K562 (cell line): ENCODE measurements at regions not wholly inside any gene's neighbourhood (a gene's known extent, or its start where the extent isn't known, plus 50 kb on each side); places are given as distances from the start of the nearest gene placed in this dataset.

Experiments used
- ATAC-seq: fragments of 200-7000 bp; cut with Tn5 transposase; 3 replicates; pipeline ENCODE4 v1.9.1; 2020; ENCODE audit warnings: moderate library complexity
- BruUV-seq: library from RNA; stranded (reverse); fragments of 400-500 nt; replicated peaks from 2 replicates; lab custom pipeline; 2021; lab: Mats Ljungman, UMichigan
- CTCF ChIA-PET: fragments of 300-600 bp; formaldehyde crosslinking; extraction: SDS; loops from one replicate; lab custom pipeline; 2021; ENCODE audit warnings: low intra/inter-chr PET ratio; lab: Yijun Ruan, JAX
- POLR2A ChIA-PET: fragments of 300-600, 350-650 bp; sonication (Branson Sonifier 250); formaldehyde crosslinking; extraction: SDS; loops from one replicate; lab custom pipeline; 2021; ENCODE audit warnings: antibody characterized with exemption, inconsistent platforms; lab: Yijun Ruan, JAX
- DNase-seq, 4 experiments: peaks; one replicate each; pipeline versions ENCODE4 v3.0.0 to v3.0.0-alpha.2; 2011 to 2018; ENCODE audit warnings: low spot score in 3 of 4, mixed read lengths in 3 of 4; ENCODE audit errors: extremely low read depth in 1 of 4
- FAIRE-seq: peaks from 2 replicates; lab custom pipeline; 2011; peaks lifted over from hg19 to GRCh38; lab: Jason Lieb, UNC
- H2AFZ ChIP-seq: 2 replicates; pipeline ENCODE4 v1.6.0; 2011; ENCODE audit warnings: low read depth, low read length, control low read depth, inconsistent platforms
- H3K27ac ChIP-seq: fragments of 200-600 bp; 3 replicates; pipeline ENCODE4 v1.8.0; 2011; ENCODE audit warnings: low read depth, mild to moderate bottlenecking, control low read depth, inconsistent platforms, low read length, moderate library complexity, mixed read lengths; ENCODE audit errors: extremely low read depth
- H3K27me3 ChIP-seq, 2 experiments: fragments of 300-600 bp in 1 of 2; 2 replicates in 1 of 2; 3 replicates in 1 of 2; pipeline versions ENCODE4 v1.6.0 to v1.8.0; 2011; ENCODE audit warnings: inconsistent platforms in 2 of 2, low read length in 2 of 2, mild to moderate bottlenecking in 1 of 2, mixed read lengths in 1 of 2, moderate library complexity in 1 of 2; ENCODE audit not compliant: control insufficient read depth in 2 of 2, insufficient read depth in 2 of 2
- H3K36me3 ChIP-seq: fragments of 300-600 bp; 3 replicates; pipeline ENCODE4 v1.8.0; 2011; ENCODE audit warnings: mild to moderate bottlenecking, low read length, inconsistent platforms; ENCODE audit not compliant: control insufficient read depth, insufficient read depth
- H3K4me1 ChIP-seq, 2 experiments: fragments of 200-600 bp in 1 of 2; replicated peaks in 1 of 2; 2 replicates in 1 of 2; 3 replicates in 1 of 2; pipeline versions ENCODE4 v1.5.1 to v1.8.0; 2011; ENCODE audit warnings: inconsistent platforms in 2 of 2, low read length in 2 of 2, mild to moderate bottlenecking in 1 of 2, mixed read lengths in 1 of 2, moderate library complexity in 1 of 2; ENCODE audit not compliant: control insufficient read depth in 2 of 2, insufficient read depth in 2 of 2
- H3K4me2 ChIP-seq: 2 replicates; pipeline ENCODE4 v1.6.1; 2011; ENCODE audit warnings: low read length, control low read depth, inconsistent platforms, mixed read lengths; ENCODE audit not compliant: insufficient read depth
- H3K4me3 ChIP-seq: fragments of 200-600 bp; sonication (generic), shearing (Covaris generic); 2 replicates; pipeline ENCODE4 v1.5.1; 2016; ENCODE audit warnings: control low read depth, inconsistent platforms
- H3K79me2 ChIP-seq: fragments of 200-600 bp; 3 replicates; pipeline ENCODE4 v1.8.0; 2011; ENCODE audit warnings: low read length, inconsistent platforms; ENCODE audit not compliant: control insufficient read depth, insufficient read depth
- H3K9ac ChIP-seq, 2 experiments: 2 replicates each; pipeline versions ENCODE4 v1.6.0 to v1.6.1; 2011; ENCODE audit warnings: low read depth in 2 of 2, low read length in 2 of 2, control low read depth in 1 of 2, inconsistent platforms in 1 of 2, mild to moderate bottlenecking in 1 of 2, mixed read lengths in 1 of 2; ENCODE audit not compliant: insufficient read depth in 1 of 2
- H3K9me1 ChIP-seq: one replicate; pipeline ENCODE4 v1.6.0; 2011; ENCODE audit warnings: inconsistent platforms, mild to moderate bottlenecking, low read length, moderate library complexity; ENCODE audit not compliant: control insufficient read depth, insufficient read depth
- H3K9me3 ChIP-seq: replicated peaks from 2 replicates; pipeline ENCODE4 v1.5.1; 2011; ENCODE audit warnings: low read depth, low read length, inconsistent platforms; ENCODE audit not compliant: control insufficient read depth, insufficient read depth
- H4K20me1 ChIP-seq: replicated peaks from 2 replicates; pipeline ENCODE4 v1.6.1; 2011; ENCODE audit warnings: low read length, inconsistent platforms, mixed read lengths; ENCODE audit not compliant: control insufficient read depth, insufficient read depth
- GABPB2 ChIP-seq: fragments of 250-450 bp; sonication (Bioruptor Pico); conservative IDR thresholded peaks from 2 replicates; pipeline ENCODE4 v1.5.1; 2021; ENCODE audit warnings: mild to moderate bottlenecking
- GTF2E2 ChIP-seq: fragments of 200-800 bp; sonication (Bioruptor generic); IDR thresholded peaks from 2 replicates; pipeline ENCODE4 v1.6.1; 2016; ENCODE audit warnings: missing genetic modification characterization, missing compliant biosample characterization
- GTF2F1 ChIP-seq: IDR thresholded peaks from 2 replicates; pipeline ENCODE4 v1.6.1; 2011; ENCODE audit warnings: low read depth, low read length, improper control_type of control experiment
- LARP7 ChIP-seq: fragments of 450-650 bp; IDR thresholded peaks from 2 replicates; pipeline ENCODE4 v1.6.1; 2016
- MEIS2 ChIP-seq: fragments of 450-650 bp; IDR thresholded peaks from 2 replicates; pipeline ENCODE4 v1.6.1; 2014; ENCODE audit warnings: mild to moderate bottlenecking; ENCODE audit not compliant: partially characterized antibody
- NELFE ChIP-seq: IDR thresholded peaks from 2 replicates; pipeline ENCODE4 v1.6.1; 2011; ENCODE audit warnings: mild to moderate bottlenecking; ENCODE audit not compliant: insufficient read depth, insufficient read length
- NFIC ChIP-seq: fragments of 450-650 bp; IDR thresholded peaks from 2 replicates; pipeline ENCODE4 v1.6.1; 2017; ENCODE audit warnings: mild to moderate bottlenecking, inconsistent platforms
- TBL1XR1 ChIP-seq, 2 experiments: IDR thresholded peaks; 2 replicates each; pipeline ENCODE4 v1.6.1; 2012; ENCODE audit warnings: improper control_type of control experiment in 2 of 2, low read length in 2 of 2, mild to moderate bottlenecking in 1 of 2
- USF1 ChIP-seq: sonication (generic); formaldehyde crosslinking; IDR thresholded peaks from 2 replicates; pipeline ENCODE4 v1.9.0; 2022; ENCODE audit warnings: mild to moderate bottlenecking, missing genetic modification reagents
- YBX1 ChIP-seq: fragments of 450-650 bp; IDR thresholded peaks from 2 replicates; pipeline ENCODE4 v1.7.1; 2016; ENCODE audit warnings: mild to moderate bottlenecking
- ZBTB2 ChIP-seq: fragments of 450-650 bp; IDR thresholded peaks from 2 replicates; pipeline ENCODE4 v1.6.1; 2016; ENCODE audit warnings: antibody characterized with exemption
- ZNF124 ChIP-seq: sonication (generic); formaldehyde crosslinking; IDR thresholded peaks from 2 replicates; pipeline ENCODE4 v1.8.1; 2022; ENCODE audit warnings: missing genetic modification reagents
- ZNF212 ChIP-seq: fragments of 450-650 bp; formaldehyde crosslinking; IDR thresholded peaks from 2 replicates; pipeline ENCODE4 v1.4.0; 2020; ENCODE audit warnings: mild to moderate bottlenecking
- ZNF444 ChIP-seq: fragments of 250-450 bp; sonication (Bioruptor Pico); IDR thresholded peaks from 2 replicates; pipeline ENCODE4 v1.4.0; 2020; ENCODE audit warnings: mild to moderate bottlenecking, moderate library complexity
- WGBS: fragments of 100-300 bp; shearing (Covaris generic); methylation state at CpG from one replicate; pipeline ENCODE4 v1.1.6; 2016; ENCODE audit warnings: low coverage, mixed read lengths; ENCODE audit not compliant: insufficient coverage; ENCODE audit errors: missing lambda C conversion rate; 5-methylcytosine and 5-hydroxymethylcytosine counted together
- in situ Hi-C: fragments of 300-500 bp; cut with MboI; formaldehyde crosslinking; loops from 4 replicates; pipeline ENCODE4 v1.15.0; 2018; ENCODE audit warnings: inconsistent platforms, mixed read lengths
- intact Hi-C: fragments of 100-400 bp; cut with micrococcal nuclease; formaldehyde crosslinking; loops from 2 replicates; pipeline ENCODE4 v1.14.2; 2022

- no peak for TF ChIP-seq ZBTB2
- TF ChIP-seq, all 486 proteins: peak for 0
Measured at GRCh38 chr2:145000376-145000775, 480.5 kb upstream of the ZEB2 start (continued).

GRCh38 chr2:144999936-145000335 lies 480.0 kb upstream of the ZEB2 start:
- in situ Hi-C loops (no loop called here), intact Hi-C loops (no loop called here)
- H3K9me3 ChIP-seq = no peaks in the 10 kb centered on the region
- H2AFZ ChIP-seq = no peak overlapping the region
- no peaks in the 10 kb centered on the region for H3K36me3 ChIP-seq
- CTCF ChIA-PET = no interaction called here
- no peak overlapping the region for H3K9ac ChIP-seq
- TF ChIP-seq ZNF444 (CRISPR knock-in tag) (no peak), GTF2F1 (no peak), ZNF124 (no peak), GTF2E2 (no peak), YBX1 (no peak), TBL1XR1 (IDR thresholded peaks at IDR 0.05; ENCODE audit: low read length in 2 of 2) (no peak), MEIS2 (no peak), USF1 (CRISPR knock-in tag) (no peak), NFIC (no peak), GABPB2 (CRISPR knock-in tag) (no peak), ZNF212 (CRISPR knock-in tag) (no peak), LARP7 (no peak), NELFE (no peak)
- no peak overlapping the region for H3K4me3 ChIP-seq
- DNase-seq = no peak
- no TSS peak for BruUV-seq
- no peaks in the 10 kb centered on the region for H3K79me2 ChIP-seq
- POLR2A ChIA-PET = no interaction called here
- H3K27ac ChIP-seq = no peak overlapping the region
- no peaks in the 10 kb centered on the region for H3K27me3 ChIP-seq
- ATAC-seq = no peak
- no peaks in the 10 kb centered on the region for H3K9me1 ChIP-seq
- WGBS = 4% methylated on average over 1 of the region's 1 CpG
- H3K4me2 ChIP-seq = no peak overlapping the region
- no peaks in the 10 kb centered on the region for H3K4me1 ChIP-seq
- H4K20me1 ChIP-seq = no peaks in the 10 kb centered on the region
- no peak for FAIRE-seq
